ENCODE measurements at regions not wholly inside any gene's neighbourhood (a gene's known extent, or its start where the extent isn't known, plus 50 kb on each side); places are given as distances from the start of the nearest gene placed in this dataset.
"Not testable (repeated sequence)": the region's sequence is repeated elsewhere in the genome, so short reads cannot be mapped to it uniquely, and the experiment has no call there.

- no peak for TF ChIP-seq EZH2 (IDR thresholded peaks at IDR 0.05; ENCODE audit: low read length)
- TF ChIP-seq, protein P1, sequence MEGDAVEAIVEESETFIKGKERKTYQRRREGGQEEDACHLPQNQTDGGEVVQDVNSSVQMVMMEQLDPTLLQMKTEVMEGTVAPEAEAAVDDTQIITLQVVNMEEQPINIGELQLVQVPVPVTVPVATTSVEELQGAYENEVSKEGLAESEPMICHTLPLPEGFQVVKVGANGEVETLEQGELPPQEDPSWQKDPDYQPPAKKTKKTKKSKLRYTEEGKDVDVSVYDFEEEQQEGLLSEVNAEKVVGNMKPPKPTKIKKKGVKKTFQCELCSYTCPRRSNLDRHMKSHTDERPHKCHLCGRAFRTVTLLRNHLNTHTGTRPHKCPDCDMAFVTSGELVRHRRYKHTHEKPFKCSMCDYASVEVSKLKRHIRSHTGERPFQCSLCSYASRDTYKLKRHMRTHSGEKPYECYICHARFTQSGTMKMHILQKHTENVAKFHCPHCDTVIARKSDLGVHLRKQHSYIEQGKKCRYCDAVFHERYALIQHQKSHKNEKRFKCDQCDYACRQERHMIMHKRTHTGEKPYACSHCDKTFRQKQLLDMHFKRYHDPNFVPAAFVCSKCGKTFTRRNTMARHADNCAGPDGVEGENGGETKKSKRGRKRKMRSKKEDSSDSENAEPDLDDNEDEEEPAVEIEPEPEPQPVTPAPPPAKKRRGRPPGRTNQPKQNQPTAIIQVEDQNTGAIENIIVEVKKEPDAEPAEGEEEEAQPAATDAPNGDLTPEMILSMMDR (optimal IDR thresholded peaks at IDR 0.05 in 1 of 3, IDR thresholded peaks at IDR 0.05 in 1 of 3, conservative IDR thresholded peaks at IDR 0.05 in 1 of 3; ENCODE audit: extremely low read depth in 1 of 3, insufficient read depth in 2 of 3, low read length in 3 of 3), result no peak
- Histone ChIP-seq H3K4me3 (ENCODE audit: control insufficient read depth in 2 of 3, extremely low read depth in 1 of 3, insufficient read depth in 2 of 3, low read depth in 1 of 3, low read length in 3 of 3) (no peak overlapping the region), H3K79me2 (ENCODE audit: control insufficient read depth, insufficient read depth, low read length) (no peaks in the 10 kb centered on the region), H3K9me1 (ENCODE audit: control insufficient read depth, extremely low read depth, insufficient read depth, low read length) (no peaks in the 10 kb centered on the region), H2AFZ (ENCODE audit: control insufficient read depth, low read length) (no peak overlapping the region), H3K27ac (ENCODE audit: control insufficient read depth, insufficient read depth, low read length) (no peak overlapping the region), H3K4me1 (ENCODE audit: control insufficient read depth, extremely low read depth, insufficient read depth, low read length) (no peaks in the 10 kb centered on the region), H4K20me1 (ENCODE audit: control insufficient read depth, extremely low read depth, insufficient read depth, low read length) (no peaks in the 10 kb centered on the region), H3K9me3 (ENCODE audit: control insufficient read depth, low read depth, low read length) (no peaks in the 10 kb centered on the region), H3K4me2 (ENCODE audit: control insufficient read depth, extremely low read depth, insufficient read depth, low read depth, low read length) (no peak overlapping the region), H3K27me3 (ENCODE audit: control insufficient read depth, extremely low read depth, insufficient read depth, low read length) (no peaks in the 10 kb centered on the region), H3K9ac (ENCODE audit: control insufficient read depth, extremely low read depth, insufficient read depth, low read length) (no peak overlapping the region), H3K36me3 (ENCODE audit: control insufficient read depth in 2 of 2, extremely low read depth in 1 of 2, insufficient read depth in 2 of 2, low read length in 2 of 2) (no peaks in the 10 kb centered on the region)
- FAIRE-seq (no peak), DNase-seq (ENCODE audit: low read depth, low spot score) (no peak)
- dilution Hi-C loops (cut with MboI; ENCODE audit: extremely low pct_ligation_motif_present, low sequenced_read_pairs), result no loop called here
Measured at GRCh38 chr13:75960538-75960994, 324.4 kb downstream of the LMO7 start.

DNA sequence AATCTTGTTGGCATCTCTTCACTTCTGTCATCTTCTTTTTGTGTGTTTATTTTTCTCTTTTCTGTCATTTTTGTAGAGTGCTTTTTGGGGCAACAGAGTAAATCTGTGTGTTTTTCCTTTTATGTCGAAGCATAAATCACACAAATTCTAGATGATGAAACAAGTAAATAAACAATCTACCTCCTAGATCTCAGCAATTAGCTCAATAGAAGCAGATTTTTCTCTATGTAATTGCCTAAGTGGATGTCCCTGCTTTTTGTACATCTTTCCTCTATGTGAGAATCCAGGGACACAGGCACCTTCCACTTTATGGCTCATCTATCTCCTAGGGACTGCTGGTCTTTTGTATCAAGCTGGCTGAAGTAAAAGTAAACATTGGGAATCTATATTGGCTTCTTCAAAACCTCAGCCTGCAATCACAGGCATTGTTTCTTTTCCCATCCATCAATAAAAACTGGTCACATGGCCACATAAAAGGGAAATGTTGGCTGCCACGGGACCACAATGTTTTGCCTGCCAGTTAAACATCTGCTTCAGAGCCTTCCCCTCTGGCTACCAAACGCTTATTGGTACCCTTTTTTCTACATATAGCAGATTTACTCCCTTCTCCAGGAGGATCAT lies 323.8 kb downstream of the LMO7 start:
- TF ChIP-seq, protein P1 (optimal IDR thresholded peaks at IDR 0.05 in 1 of 3, IDR thresholded peaks at IDR 0.05 in 1 of 3, conservative IDR thresholded peaks at IDR 0.05 in 1 of 3; ENCODE audit: extremely low read depth in 1 of 3, insufficient read depth in 2 of 3, low read length in 3 of 3), result no peak
- TF ChIP-seq EZH2 (IDR thresholded peaks at IDR 0.05; ENCODE audit: low read length), result no peak
- no peaks in the 10 kb centered on the region for H3K79me2 ChIP-seq (ENCODE audit: control insufficient read depth, insufficient read depth, low read length)

DNA sequence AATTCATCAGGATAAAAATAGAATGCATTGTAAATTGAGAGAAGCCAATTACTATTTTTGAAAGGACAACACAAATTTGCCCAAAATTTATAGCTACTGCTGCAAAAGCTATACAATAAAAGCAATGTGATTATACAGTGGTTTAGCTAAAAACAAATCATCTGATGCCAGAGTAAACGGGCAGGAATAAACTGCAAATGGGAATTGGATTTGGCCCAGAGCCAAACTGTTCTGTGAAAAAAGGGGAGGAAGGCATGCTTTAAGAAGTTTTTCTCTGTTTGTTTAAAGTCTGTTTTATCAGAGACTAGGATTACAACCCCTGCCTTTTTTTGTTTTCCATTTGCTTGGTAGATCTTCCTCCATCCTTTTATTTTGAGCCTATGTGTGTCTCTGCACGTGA lies 317.5 kb downstream of the LMO7 start:
- dilution Hi-C loops (cut with MboI; ENCODE audit: extremely low pct_ligation_motif_present, low sequenced_read_pairs); H3K9ac ChIP-seq (ENCODE audit: control insufficient read depth, extremely low read depth, insufficient read depth, low read length): not testable (repeated sequence)

More for the DNA sequence above, 323.8 kb downstream of the LMO7 start:
- Histone ChIP-seq H3K4me1 (ENCODE audit: control insufficient read depth, extremely low read depth, insufficient read depth, low read length) (no peaks in the 10 kb centered on the region), H3K9me1 (ENCODE audit: control insufficient read depth, extremely low read depth, insufficient read depth, low read length) (no peaks in the 10 kb centered on the region), H4K20me1 (ENCODE audit: control insufficient read depth, extremely low read depth, insufficient read depth, low read length) (no peaks in the 10 kb centered on the region), H3K36me3 (ENCODE audit: control insufficient read depth in 2 of 2, extremely low read depth in 1 of 2, insufficient read depth in 2 of 2, low read length in 2 of 2) (no peaks in the 10 kb centered on the region), H3K9ac (ENCODE audit: control insufficient read depth, extremely low read depth, insufficient read depth, low read length) (no peak overlapping the region), H3K4me2 (ENCODE audit: control insufficient read depth, extremely low read depth, insufficient read depth, low read depth, low read length) (no peak overlapping the region), H2AFZ (ENCODE audit: control insufficient read depth, low read length) (no peak overlapping the region), H3K27me3 (ENCODE audit: control insufficient read depth, extremely low read depth, insufficient read depth, low read length) (no peaks in the 10 kb centered on the region), H3K27ac (ENCODE audit: control insufficient read depth, insufficient read depth, low read length) (no peak overlapping the region), H3K9me3 (ENCODE audit: control insufficient read depth, low read depth, low read length) (no peaks in the 10 kb centered on the region), H3K4me3 (ENCODE audit: control insufficient read depth in 2 of 3, extremely low read depth in 1 of 3, insufficient read depth in 2 of 3, low read depth in 1 of 3, low read length in 3 of 3) (no peak overlapping the region)
- FAIRE-seq, result no peak
- no peak for DNase-seq (ENCODE audit: low read depth, low spot score)
- dilution Hi-C loops (cut with MboI; ENCODE audit: extremely low pct_ligation_motif_present, low sequenced_read_pairs), result no loop called here

More for the DNA sequence above, 317.5 kb downstream of the LMO7 start:
- not testable (repeated sequence) for H3K4me2 ChIP-seq (ENCODE audit: control insufficient read depth, extremely low read depth, insufficient read depth, low read depth, low read length); H3K27ac ChIP-seq (ENCODE audit: control insufficient read depth, insufficient read depth, low read length); FAIRE-seq; H3K27me3 ChIP-seq (ENCODE audit: control insufficient read depth, extremely low read depth, insufficient read depth, low read length); H3K4me1 ChIP-seq (ENCODE audit: control insufficient read depth, extremely low read depth, insufficient read depth, low read length); H2AFZ ChIP-seq (ENCODE audit: control insufficient read depth, low read length); H3K9me1 ChIP-seq (ENCODE audit: control insufficient read depth, extremely low read depth, insufficient read depth, low read length); H3K4me3 ChIP-seq (ENCODE audit: control insufficient read depth in 2 of 3, extremely low read depth in 1 of 3, insufficient read depth in 2 of 3, low read depth in 1 of 3, low read length in 3 of 3); H3K9me3 ChIP-seq (ENCODE audit: control insufficient read depth, low read depth, low read length); H3K79me2 ChIP-seq (ENCODE audit: control insufficient read depth, insufficient read depth, low read length); H4K20me1 ChIP-seq (ENCODE audit: control insufficient read depth, extremely low read depth, insufficient read depth, low read length); H3K36me3 ChIP-seq (ENCODE audit: control insufficient read depth in 2 of 2, extremely low read depth in 1 of 2, insufficient read depth in 2 of 2, low read length in 2 of 2); DNase-seq (ENCODE audit: low read depth, low spot score)
